Spinal cord (tissue), 9 donors: ENCODE measurements at regions not wholly inside any gene's neighbourhood (a gene's known extent, or its start where the extent isn't known, plus 50 kb on each side); places are given as distances from the start of the nearest gene placed in this dataset.
"Not testable (repeated sequence)": the region's sequence is repeated elsewhere in the genome, so short reads cannot be mapped to it uniquely, and the experiment has no call there.

Source experiments
- DNase-seq, 6 donors: peaks; one replicate each; pipeline versions ENCODE4 v3.0.0 to v3.0.0-alpha.2; 2013 to 2015; ENCODE audit warnings: low spot score in 6 of 6, low read depth in 4 of 6
- H3K27ac ChIP-seq: one replicate; pipeline ENCODE4 v1.5.1; 2013; ENCODE audit warnings: low read depth, low read length, control low read depth
- H3K27me3 ChIP-seq: one replicate; pipeline ENCODE4 v1.6.1; 2013; ENCODE audit warnings: low read length; ENCODE audit not compliant: control insufficient read depth, insufficient read depth
- H3K36me3 ChIP-seq: one replicate; pipeline ENCODE4 v1.6.1; 2013; ENCODE audit warnings: low read length; ENCODE audit not compliant: control insufficient read depth, insufficient read depth
- H3K4me1 ChIP-seq: one replicate; pipeline ENCODE4 v1.6.1; 2013; ENCODE audit warnings: low read length; ENCODE audit not compliant: control insufficient read depth, insufficient read depth
- H3K4me3 ChIP-seq: one replicate; pipeline ENCODE4 v1.5.1; 2013; ENCODE audit warnings: low read depth, low read length, control low read depth
- H3K9me3 ChIP-seq: one replicate; pipeline ENCODE4 v1.6.1; 2013; ENCODE audit warnings: low read length; ENCODE audit not compliant: control insufficient read depth, insufficient read depth
- WGBS: methylation state at CpG from one replicate; pipeline ENCODE4 v1.1.5; 2013; ENCODE audit warnings: missing lambda C conversion rate; ENCODE audit not compliant: insufficient coverage; 5-methylcytosine and 5-hydroxymethylcytosine counted together
- donor health status: healthy.

DNA sequence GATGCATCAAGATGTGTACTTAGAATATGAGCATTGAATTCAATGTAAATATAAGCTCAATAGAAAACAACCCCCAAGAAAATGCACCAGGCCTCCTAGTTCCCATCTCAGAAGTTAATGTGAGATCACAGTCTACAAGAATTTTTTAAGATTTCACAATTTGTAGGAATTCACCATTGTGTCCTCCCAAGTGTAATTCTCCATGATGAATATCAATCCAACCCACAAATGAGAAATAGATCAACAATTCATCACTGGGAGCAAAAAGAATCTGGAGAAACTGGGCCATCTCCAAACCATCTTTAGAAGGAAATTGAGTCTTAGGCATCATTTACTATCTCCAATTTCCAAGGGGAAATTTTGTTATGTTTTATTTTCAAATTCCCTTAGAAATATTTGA is 310.5 kb upstream of the GOT2 start:
- Histone ChIP-seq H3K4me1 (no peaks in the 10 kb centered on the region), H3K27me3 (no peaks in the 10 kb centered on the region), H3K36me3 (no peaks in the 10 kb centered on the region), H3K4me3 (no peak overlapping the region), H3K9me3 (no peaks in the 10 kb centered on the region), H3K27ac (no peak overlapping the region)
- DNase-seq, result no peak

DNA sequence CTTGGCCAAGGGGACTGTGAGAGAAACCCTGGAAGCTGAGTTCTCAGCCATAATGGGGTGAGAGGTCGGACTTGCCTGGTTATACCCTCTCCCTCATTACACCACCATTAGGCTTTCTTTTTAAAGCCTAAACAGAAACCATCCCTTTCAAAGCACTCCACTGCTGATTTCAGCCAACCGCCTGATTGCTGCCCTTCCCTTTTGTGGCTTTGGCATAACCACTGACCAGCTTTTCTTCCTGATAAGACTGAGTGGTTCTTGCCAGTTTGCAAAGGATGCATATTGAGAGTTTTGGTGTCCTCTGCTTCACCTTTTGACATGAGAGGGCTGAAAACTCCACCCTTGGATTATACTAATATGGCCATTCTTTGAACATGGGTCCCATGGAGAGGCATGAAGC is 308.2 kb upstream of the GOT2 start:
- Histone ChIP-seq H3K36me3 (no peaks in the 10 kb centered on the region), H3K27me3 (no peaks in the 10 kb centered on the region), H3K27ac (no peak overlapping the region), H3K9me3 (no peaks in the 10 kb centered on the region), H3K4me1 (no peaks in the 10 kb centered on the region), H3K4me3 (no peak overlapping the region)
- 100% methylated on average over 2 of the region's 2 CpGs for WGBS
- DNase-seq, result no peak

DNA sequence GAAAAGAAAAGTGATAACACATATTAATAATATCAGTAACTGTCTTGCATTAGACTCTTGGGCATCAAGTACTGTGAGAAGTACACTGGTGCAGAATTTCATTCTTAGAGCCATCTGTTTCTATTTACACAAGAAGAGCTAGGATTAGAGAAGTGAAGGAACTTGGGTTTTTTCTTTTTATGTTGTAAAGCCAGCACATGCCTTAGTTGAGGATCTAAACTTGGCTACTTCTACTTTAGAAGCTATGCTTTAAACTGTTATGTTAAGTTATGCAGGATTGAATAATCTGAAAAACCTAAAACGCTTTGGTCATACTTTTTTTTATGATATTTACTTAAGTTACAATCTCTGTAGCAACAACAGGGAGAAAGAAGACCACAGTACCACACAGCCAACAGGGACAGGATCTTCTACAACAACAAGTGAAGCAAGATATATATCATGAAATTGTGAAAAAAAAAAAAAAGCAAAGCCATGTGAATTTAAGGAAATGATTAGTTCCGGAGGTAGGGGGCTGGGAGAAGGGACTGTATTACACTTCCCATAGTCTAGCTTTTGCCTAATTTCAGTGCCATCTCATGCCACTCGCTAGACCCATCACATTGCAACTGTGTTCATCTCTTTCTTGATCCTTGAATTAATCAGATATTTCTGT is 305.1 kb upstream of the GOT2 start:
- Histone ChIP-seq H3K27me3 (no peaks in the 10 kb centered on the region), H3K9me3 (no peaks in the 10 kb centered on the region), H3K4me3 (no peak overlapping the region), H3K4me1 (no peaks in the 10 kb centered on the region), H3K36me3 (no peaks in the 10 kb centered on the region), H3K27ac (no peak overlapping the region)
- WGBS, result no CpG with 5 or more reads among the region's 3 CpGs
- DNase-seq, result no peak

DNA sequence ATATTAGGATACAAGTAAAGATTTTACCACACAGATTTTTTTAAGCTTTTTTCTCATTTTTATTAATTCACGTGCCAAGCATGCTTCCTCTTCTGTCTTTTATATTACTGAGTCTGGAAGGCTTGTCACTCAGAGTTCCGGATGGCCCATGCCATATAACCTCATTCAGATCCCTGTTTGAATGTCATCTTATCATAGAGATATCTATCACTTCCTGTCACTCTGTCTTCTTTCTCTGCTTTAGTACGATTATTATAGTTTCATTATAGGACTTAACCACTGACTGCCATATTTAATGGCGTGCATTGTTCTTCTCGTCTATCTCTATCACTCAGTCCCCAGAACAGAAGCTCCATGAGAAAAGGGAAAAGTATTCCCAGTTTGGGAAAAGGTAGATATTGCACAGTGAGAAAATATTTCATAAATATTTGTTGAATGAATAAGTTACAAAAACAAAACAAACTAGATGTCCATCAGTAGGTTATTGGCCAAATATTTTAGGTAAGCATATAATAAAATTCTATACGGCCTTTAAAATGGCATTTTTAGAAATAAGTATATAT is 296.9 kb upstream of the GOT2 start:
- Histone ChIP-seq H3K4me1 (no peaks in the 10 kb centered on the region), H3K4me3 (no peak overlapping the region), H3K27me3 (no peaks in the 10 kb centered on the region), H3K9me3 (no peaks in the 10 kb centered on the region), H3K27ac (no peak overlapping the region), H3K36me3 (no peaks in the 10 kb centered on the region)
- DNase-seq, result no peak
- no CpG with 5 or more reads among the region's 6 CpGs for WGBS

DNA sequence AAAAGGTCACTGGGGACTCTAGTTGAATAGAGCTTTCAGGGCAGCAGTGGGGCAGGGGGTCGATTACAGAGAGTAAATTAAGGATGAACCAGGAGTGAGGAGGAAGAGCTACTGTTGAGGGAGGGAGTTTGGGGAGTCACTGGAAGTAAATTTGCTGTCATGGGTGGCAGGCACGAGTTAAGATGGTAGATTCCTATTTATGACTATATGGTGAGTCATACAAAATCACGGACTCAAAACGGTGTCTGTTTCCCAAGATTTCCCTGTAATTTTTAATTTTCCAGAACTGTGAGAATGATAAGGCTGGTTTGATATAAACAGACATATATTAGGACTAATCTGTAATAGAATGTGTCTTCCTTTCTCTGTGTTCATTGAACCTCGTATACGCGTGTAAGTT is 287.6 kb upstream of the GOT2 start:
- H3K36me3 ChIP-seq, result no peaks in the 10 kb centered on the region
- no peak for DNase-seq
- 75% methylated on average over 1 of the region's 7 CpGs for WGBS
- peaks cover 1% of the 10 kb centered on the region for H3K9me3 ChIP-seq
- H3K4me1 ChIP-seq, result no peaks in the 10 kb centered on the region
- H3K4me3 ChIP-seq, result no peak overlapping the region
- H3K27ac ChIP-seq, result no peak overlapping the region
- no peaks in the 10 kb centered on the region for H3K27me3 ChIP-seq

DNA sequence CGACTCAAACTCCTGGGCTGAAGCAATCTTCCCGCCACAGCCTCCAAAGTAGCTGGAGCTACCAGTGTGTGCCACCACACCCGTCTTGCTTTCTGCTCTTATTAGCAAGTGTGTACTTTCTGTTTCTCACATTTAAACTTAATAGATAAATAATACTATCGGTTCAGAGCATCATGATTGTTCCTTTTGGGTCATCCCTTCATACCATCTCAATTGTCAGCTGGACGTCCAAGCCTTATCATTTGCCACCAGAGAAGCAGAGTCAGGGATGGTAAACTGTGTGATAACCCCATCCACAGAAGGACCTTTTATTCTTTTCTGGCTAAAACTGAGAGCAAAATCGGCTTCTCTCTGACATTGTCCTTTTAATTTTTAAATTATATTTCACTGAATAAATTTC is 279.8 kb upstream of the GOT2 start:
- Histone ChIP-seq H3K4me1 (no peaks in the 10 kb centered on the region), H3K27me3 (no peaks in the 10 kb centered on the region), H3K4me3 (no peak overlapping the region), H3K9me3 (no peaks in the 10 kb centered on the region), H3K36me3 (no peaks in the 10 kb centered on the region), H3K27ac (no peak overlapping the region)
- no CpG with 5 or more reads among the region's 6 CpGs for WGBS
- DNase-seq, result no peak

DNA sequence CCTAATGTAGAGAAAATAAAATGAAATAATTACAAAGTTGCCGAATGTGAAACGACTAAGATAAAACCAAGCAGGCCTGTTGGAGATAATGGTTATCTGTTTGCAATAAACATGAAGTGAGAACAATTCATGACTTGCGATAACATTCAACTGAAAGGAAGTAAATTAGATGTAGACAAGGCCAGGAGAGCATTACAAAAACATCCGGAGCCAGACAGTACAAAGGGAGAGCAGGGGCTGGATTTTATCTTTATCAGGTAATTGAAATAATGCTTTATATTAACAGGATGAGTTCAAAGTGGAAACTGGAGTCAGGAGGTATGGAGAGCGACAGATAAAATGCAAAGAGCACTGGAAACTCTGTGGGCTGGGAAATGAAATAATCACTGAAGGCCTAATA is 265.6 kb upstream of the GOT2 start:
- no peak for DNase-seq
- H3K9me3 ChIP-seq, result no peaks in the 10 kb centered on the region
- no peak overlapping the region for H3K27ac ChIP-seq
- H3K36me3 ChIP-seq, result no peaks in the 10 kb centered on the region
- H3K4me3 ChIP-seq, result no peak overlapping the region
- H3K4me1 ChIP-seq, result no peaks in the 10 kb centered on the region
- 78% methylated on average over 4 of the region's 5 CpGs for WGBS
- H3K27me3 ChIP-seq, result no peaks in the 10 kb centered on the region

DNA sequence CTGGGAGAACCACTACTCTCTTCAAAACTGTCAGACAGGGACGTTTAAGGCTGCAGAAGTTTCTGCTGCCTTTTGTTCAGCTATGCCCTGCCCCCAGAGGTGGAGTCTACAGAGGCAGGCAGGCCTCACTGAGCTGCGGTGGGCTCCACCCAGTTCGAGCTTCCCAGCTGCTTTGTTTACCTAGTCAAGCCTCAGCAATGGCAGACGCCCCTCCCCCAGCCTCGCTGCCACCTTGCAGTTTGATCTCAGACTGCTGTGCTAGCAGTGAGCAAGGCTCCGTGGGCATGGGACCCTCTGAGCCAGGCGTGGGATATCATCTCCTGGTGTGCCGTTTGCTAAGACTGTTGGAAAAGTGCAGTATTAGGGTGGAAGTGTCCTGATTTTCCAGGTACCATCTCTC is 258.6 kb upstream of the GOT2 start:
- H3K36me3 ChIP-seq, H3K27me3 ChIP-seq, H3K9me3 ChIP-seq, DNase-seq, H3K4me3 ChIP-seq, H3K4me1 ChIP-seq, H3K27ac ChIP-seq: not testable (repeated sequence)
- WGBS, result 70% methylated on average over 5 of the region's 8 CpGs

DNA sequence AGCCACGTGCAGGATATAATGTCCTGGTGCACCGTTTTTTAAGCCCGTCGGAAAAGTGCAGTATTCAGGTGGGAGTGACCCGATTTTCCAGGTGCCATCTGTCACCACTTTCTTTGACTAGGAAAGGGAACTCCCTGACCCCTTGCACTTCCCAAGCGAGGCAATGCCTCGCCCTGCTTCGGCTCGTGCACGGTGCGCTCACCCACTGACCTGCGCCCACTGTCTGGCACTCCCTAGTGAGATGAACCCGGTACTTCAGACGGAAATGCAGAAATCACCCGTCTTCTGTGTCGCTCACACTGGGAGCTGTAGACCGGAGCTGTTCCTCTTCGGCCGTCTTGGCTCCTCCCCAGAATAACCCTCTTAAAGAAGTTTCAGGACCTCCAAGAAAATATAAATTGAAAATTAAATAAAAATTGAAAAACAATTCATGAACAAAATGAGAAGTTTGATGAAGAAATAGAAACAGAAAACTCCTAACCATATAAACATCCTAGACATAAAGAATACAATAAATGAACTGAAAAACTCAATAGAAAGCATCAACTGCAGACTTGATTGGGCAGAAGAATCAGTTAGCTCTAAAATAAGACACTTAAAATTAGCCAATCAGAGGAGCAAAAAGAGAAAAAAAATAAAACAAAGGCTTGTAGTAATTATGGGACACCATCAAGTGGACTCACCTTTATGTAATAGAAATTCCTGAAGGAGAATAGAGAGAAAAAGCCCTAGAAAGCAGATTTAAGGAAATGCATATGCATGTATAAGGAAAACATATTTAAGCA is 249.3 kb upstream of the GOT2 start:
- not testable (repeated sequence) for H3K9me3 ChIP-seq

DNA sequence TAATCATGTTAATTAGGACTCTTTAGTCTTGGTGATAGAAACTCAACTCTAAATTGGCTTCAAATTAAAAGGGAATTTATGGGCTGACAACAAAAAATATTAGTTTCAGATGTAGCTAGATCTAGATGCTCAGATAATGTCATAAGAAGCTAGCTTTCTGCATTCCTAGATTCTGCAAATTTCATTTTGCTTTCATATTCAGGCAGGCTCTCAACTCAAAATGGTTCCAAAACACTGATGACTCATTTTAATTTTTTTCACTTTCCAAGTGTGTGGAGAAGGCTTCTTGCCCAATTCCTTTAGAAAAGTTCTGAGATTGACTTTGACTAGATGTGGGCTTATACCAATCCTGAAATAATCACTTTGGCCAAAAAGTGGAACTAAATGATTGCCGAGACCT is 236.7 kb upstream of the GOT2 start:
- no peaks in the 10 kb centered on the region for H3K9me3 ChIP-seq
- DNase-seq, result no peak
- no peak overlapping the region for H3K4me3 ChIP-seq
- no peak overlapping the region for H3K27ac ChIP-seq
- H3K27me3 ChIP-seq, result no peaks in the 10 kb centered on the region
- H3K36me3 ChIP-seq, result no peaks in the 10 kb centered on the region
- WGBS, result no CpG with 5 or more reads among the region's 1 CpG
- no peaks in the 10 kb centered on the region for H3K4me1 ChIP-seq

More for the DNA sequence above, 249.3 kb upstream of the GOT2 start:
- not testable (repeated sequence) for H3K4me3 ChIP-seq, H3K36me3 ChIP-seq, H3K4me1 ChIP-seq, DNase-seq, H3K27ac ChIP-seq, H3K27me3 ChIP-seq
- 93% methylated on average over 15 of the region's 19 CpGs for WGBS
